Fibroblast of lung (primary cell): ENCODE measurements at regions not wholly inside any gene's neighbourhood (a gene's known extent, or its start where the extent isn't known, plus 50 kb on each side); places are given as distances from the start of the nearest gene placed in this dataset.
"Not testable (repeated sequence)": the region's sequence is repeated elsewhere in the genome, so short reads cannot be mapped to it uniquely, and the experiment has no call there.

Experiments used
- DNase-seq, 2 donors: peaks; one replicate each; pipeline versions ENCODE4 v3.0.0 to v3.0.0-alpha.2; 2010; ENCODE audit warnings: low read depth in 2 of 2
- H2AFZ ChIP-seq: 2 replicates; pipeline ENCODE4 v1.5.1; 2012; ENCODE audit warnings: low read length, control low read depth, inconsistent platforms
- H3K27ac ChIP-seq: 2 replicates; pipeline ENCODE4 v1.5.1; 2011; ENCODE audit warnings: low read length, control low read depth; ENCODE audit not compliant: insufficient read depth
- H3K27me3 ChIP-seq: 2 replicates; pipeline ENCODE4 v1.5.1; 2011; ENCODE audit warnings: mild to moderate bottlenecking, low read length; ENCODE audit not compliant: control insufficient read depth, insufficient read depth
- H3K36me3 ChIP-seq: 2 replicates; pipeline ENCODE4 v1.5.1; 2011; ENCODE audit warnings: low read length; ENCODE audit not compliant: control insufficient read depth, insufficient read depth
- H3K4me1 ChIP-seq: 2 replicates; pipeline ENCODE4 v1.5.1; 2011; ENCODE audit warnings: low read length; ENCODE audit not compliant: control insufficient read depth, insufficient read depth; ENCODE audit errors: extremely low read depth
- H3K4me2 ChIP-seq: 2 replicates; pipeline ENCODE4 v1.5.1; 2011; ENCODE audit warnings: low read length, control low read depth; ENCODE audit not compliant: insufficient read depth; ENCODE audit errors: extremely low read depth
- H3K4me3 ChIP-seq, 4 experiments: fragments of 200-600 bp in 1 of 4; sonication (generic) in 1 of 4; replicated peaks in 1 of 4; 2 replicates each; pipeline ENCODE4 v1.5.1; 2011 to 2016; ENCODE audit warnings: low read length in 4 of 4, low read depth in 3 of 4, mild to moderate bottlenecking in 3 of 4, control low read depth in 2 of 4, inconsistent platforms in 1 of 4, mixed read lengths in 1 of 4; ENCODE audit not compliant: insufficient read depth in 1 of 4; ENCODE audit errors: control extremely low read depth in 1 of 4
- H3K79me2 ChIP-seq: 2 replicates; pipeline ENCODE4 v1.5.1; 2012; ENCODE audit warnings: mild to moderate bottlenecking, low read length, inconsistent platforms; ENCODE audit not compliant: control insufficient read depth, insufficient read depth
- H3K9ac ChIP-seq: 2 replicates; pipeline ENCODE4 v1.5.1; 2011; ENCODE audit warnings: mild to moderate bottlenecking, low read length, control low read depth; ENCODE audit not compliant: insufficient read depth
- H3K9me3 ChIP-seq: 2 replicates; pipeline ENCODE4 v1.5.1; 2012; ENCODE audit warnings: low read depth, low read length; ENCODE audit not compliant: control insufficient read depth, insufficient read depth
- H4K20me1 ChIP-seq: 2 replicates; pipeline ENCODE4 v1.5.1; 2011; ENCODE audit warnings: low read length; ENCODE audit not compliant: control insufficient read depth, insufficient read depth; ENCODE audit errors: extremely low read depth
- EZH2 ChIP-seq: IDR thresholded peaks from 2 replicates; pipeline ENCODE4 v1.5.1; 2012; ENCODE audit warnings: low read length, control low read depth, mild to moderate bottlenecking; ENCODE audit errors: missing control alignments
- TF ChIP-seq, protein P1 (sequence below), 2 donors: IDR thresholded peaks in 1 of 2; conservative IDR thresholded peaks in 1 of 2; 1 replicate in 1 of 2; 2 replicates in 1 of 2; pipeline ENCODE4 v1.5.1; 2011 to 2012; ENCODE audit warnings: low read length in 2 of 2, control low read depth in 1 of 2, inconsistent platforms in 1 of 2, low read depth in 1 of 2, mild to moderate bottlenecking in 1 of 2

- Histone ChIP-seq H3K4me1 (no peaks in the 10 kb centered on the region), H4K20me1 (no peaks in the 10 kb centered on the region), H3K27ac (no peak overlapping the region), H3K4me3 (no peak overlapping the region), H3K9me3 (no peaks in the 10 kb centered on the region), H3K4me2 (no peak overlapping the region), H3K79me2 (no peaks in the 10 kb centered on the region), H3K9ac (no peak overlapping the region), H3K36me3 (no peaks in the 10 kb centered on the region), H3K27me3 (no peaks in the 10 kb centered on the region), H2AFZ (no peak overlapping the region)
- peak in 1 of 2 donors; percentile 24 for DNase-seq
- TF ChIP-seq, protein P1, sequence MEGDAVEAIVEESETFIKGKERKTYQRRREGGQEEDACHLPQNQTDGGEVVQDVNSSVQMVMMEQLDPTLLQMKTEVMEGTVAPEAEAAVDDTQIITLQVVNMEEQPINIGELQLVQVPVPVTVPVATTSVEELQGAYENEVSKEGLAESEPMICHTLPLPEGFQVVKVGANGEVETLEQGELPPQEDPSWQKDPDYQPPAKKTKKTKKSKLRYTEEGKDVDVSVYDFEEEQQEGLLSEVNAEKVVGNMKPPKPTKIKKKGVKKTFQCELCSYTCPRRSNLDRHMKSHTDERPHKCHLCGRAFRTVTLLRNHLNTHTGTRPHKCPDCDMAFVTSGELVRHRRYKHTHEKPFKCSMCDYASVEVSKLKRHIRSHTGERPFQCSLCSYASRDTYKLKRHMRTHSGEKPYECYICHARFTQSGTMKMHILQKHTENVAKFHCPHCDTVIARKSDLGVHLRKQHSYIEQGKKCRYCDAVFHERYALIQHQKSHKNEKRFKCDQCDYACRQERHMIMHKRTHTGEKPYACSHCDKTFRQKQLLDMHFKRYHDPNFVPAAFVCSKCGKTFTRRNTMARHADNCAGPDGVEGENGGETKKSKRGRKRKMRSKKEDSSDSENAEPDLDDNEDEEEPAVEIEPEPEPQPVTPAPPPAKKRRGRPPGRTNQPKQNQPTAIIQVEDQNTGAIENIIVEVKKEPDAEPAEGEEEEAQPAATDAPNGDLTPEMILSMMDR (conservative IDR thresholded peaks at IDR 0.05 in 1 of 2, IDR thresholded peaks at IDR 0.05 in 1 of 2; ENCODE audit: low read depth in 1 of 2, low read length in 2 of 2), result no peak
- TF ChIP-seq EZH2, result no peak
Observed at GRCh38 chr12:131511391-131511802, 199.5 kb upstream of the SFSWAP start.

- TF ChIP-seq, protein P1 (conservative IDR thresholded peaks at IDR 0.05 in 1 of 2, IDR thresholded peaks at IDR 0.05 in 1 of 2; ENCODE audit: low read depth in 1 of 2, low read length in 2 of 2), result no peak
- TF ChIP-seq EZH2, result no peak
- no peak overlapping the region for H3K9ac ChIP-seq
- DNase-seq, result no peak
- H3K27me3 ChIP-seq, result no peaks in the 10 kb centered on the region
- no peak overlapping the region for H2AFZ ChIP-seq
- no peaks in the 10 kb centered on the region for H3K79me2 ChIP-seq
- H3K4me3 ChIP-seq, result no peak overlapping the region
- no peak overlapping the region for H3K27ac ChIP-seq
- H3K9me3 ChIP-seq, result no peaks in the 10 kb centered on the region
- H4K20me1 ChIP-seq, result no peaks in the 10 kb centered on the region
- no peak overlapping the region for H3K4me2 ChIP-seq
- no peaks in the 10 kb centered on the region for H3K4me1 ChIP-seq
- H3K36me3 ChIP-seq, result no peaks in the 10 kb centered on the region
Observed at GRCh38 chr12:131511803-131512561, 198.9 kb upstream of the SFSWAP start.

GRCh38 chr12:131513606-131514005, 197.3 kb upstream of the SFSWAP start:
- H3K4me2 ChIP-seq, result no peak overlapping the region
- H3K36me3 ChIP-seq, result no peaks in the 10 kb centered on the region
- no peak for DNase-seq
- TF ChIP-seq, protein P1 (conservative IDR thresholded peaks at IDR 0.05 in 1 of 2, IDR thresholded peaks at IDR 0.05 in 1 of 2; ENCODE audit: low read depth in 1 of 2, low read length in 2 of 2), result no peak
- no peak for TF ChIP-seq EZH2
- no peak overlapping the region for H2AFZ ChIP-seq
- no peaks in the 10 kb centered on the region for H3K4me1 ChIP-seq
- no peak overlapping the region for H3K9ac ChIP-seq
- H3K4me3 ChIP-seq, result no peak overlapping the region
- H4K20me1 ChIP-seq, result no peaks in the 10 kb centered on the region
- H3K9me3 ChIP-seq, result no peaks in the 10 kb centered on the region
- no peaks in the 10 kb centered on the region for H3K27me3 ChIP-seq
- H3K79me2 ChIP-seq, result no peaks in the 10 kb centered on the region
- no peak overlapping the region for H3K27ac ChIP-seq

- not testable (repeated sequence) for H3K4me3 ChIP-seq, H2AFZ ChIP-seq, H3K27ac ChIP-seq, H3K79me2 ChIP-seq, H3K9ac ChIP-seq, H3K9me3 ChIP-seq, H3K27me3 ChIP-seq, H3K4me1 ChIP-seq, H3K36me3 ChIP-seq, DNase-seq, H4K20me1 ChIP-seq, H3K4me2 ChIP-seq
Observed at GRCh38 chr12:131520553-131520952, 190.3 kb upstream of the SFSWAP start.
